ENCODE measurements at regions not wholly inside any gene's neighbourhood (a gene's known extent, or its start where the extent isn't known, plus 50 kb on each side); places are given as distances from the start of the nearest gene placed in this dataset.
"Not testable (repeated sequence)": the region's sequence is repeated elsewhere in the genome, so short reads cannot be mapped to it uniquely, and the experiment has no call there.

DNA sequence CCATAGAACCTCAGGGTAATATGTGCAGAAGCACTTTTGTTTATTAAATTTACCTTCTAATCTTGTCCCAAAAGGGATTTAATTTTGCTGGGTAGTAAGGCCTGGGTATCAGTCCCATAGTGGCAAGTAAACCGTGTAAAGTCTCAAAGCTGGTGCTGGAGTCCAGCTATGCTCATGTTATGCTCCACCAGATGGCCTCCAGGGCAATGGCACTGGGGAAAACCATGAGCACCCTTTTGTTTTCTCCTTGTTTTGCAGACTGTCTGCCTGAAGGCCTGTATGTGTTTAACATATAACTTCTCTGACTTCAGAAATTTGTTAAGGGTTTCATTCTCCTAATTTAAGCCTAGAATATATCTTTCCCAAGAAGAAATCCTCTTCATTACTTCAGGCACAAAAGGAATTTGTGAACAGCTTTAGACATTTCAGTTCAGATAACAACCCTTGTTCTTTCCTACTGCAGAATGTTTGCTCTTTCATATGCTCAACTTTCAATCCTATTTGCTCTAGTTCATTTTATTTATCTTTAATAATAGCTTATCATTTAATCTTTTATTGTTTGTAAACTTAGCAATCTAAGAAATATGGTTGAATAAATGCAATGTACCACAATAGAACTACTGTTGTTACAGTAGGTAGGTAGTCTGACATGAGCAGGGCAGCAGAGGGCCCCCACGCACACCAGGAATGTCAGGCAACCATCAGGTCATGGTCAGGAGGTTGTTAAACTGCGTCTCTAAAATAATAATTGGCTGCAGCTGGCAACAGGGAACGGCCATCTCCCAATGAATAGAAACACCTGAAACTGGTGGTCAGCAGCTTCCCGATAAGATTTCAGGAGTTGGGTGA is 162.8 kb downstream of the TENT5A start:
- TF ChIP-seq, protein P1, sequence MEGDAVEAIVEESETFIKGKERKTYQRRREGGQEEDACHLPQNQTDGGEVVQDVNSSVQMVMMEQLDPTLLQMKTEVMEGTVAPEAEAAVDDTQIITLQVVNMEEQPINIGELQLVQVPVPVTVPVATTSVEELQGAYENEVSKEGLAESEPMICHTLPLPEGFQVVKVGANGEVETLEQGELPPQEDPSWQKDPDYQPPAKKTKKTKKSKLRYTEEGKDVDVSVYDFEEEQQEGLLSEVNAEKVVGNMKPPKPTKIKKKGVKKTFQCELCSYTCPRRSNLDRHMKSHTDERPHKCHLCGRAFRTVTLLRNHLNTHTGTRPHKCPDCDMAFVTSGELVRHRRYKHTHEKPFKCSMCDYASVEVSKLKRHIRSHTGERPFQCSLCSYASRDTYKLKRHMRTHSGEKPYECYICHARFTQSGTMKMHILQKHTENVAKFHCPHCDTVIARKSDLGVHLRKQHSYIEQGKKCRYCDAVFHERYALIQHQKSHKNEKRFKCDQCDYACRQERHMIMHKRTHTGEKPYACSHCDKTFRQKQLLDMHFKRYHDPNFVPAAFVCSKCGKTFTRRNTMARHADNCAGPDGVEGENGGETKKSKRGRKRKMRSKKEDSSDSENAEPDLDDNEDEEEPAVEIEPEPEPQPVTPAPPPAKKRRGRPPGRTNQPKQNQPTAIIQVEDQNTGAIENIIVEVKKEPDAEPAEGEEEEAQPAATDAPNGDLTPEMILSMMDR (IDR thresholded peaks at IDR 0.05; ENCODE audit: borderline replicate concordance, extremely low read depth, insufficient read depth): no peak
- intact Hi-C loops (cut with DNase I): no loop called here
- Histone ChIP-seq H3K27me3 (ENCODE audit: control insufficient read depth, insufficient read depth, low read length) (no peaks in the 10 kb centered on the region), H3K9me3 (ENCODE audit: control insufficient read depth in 2 of 3, insufficient read depth in 1 of 3, low read length in 3 of 3) (no peaks in the 10 kb centered on the region), H3K4me1 (ENCODE audit: control insufficient read depth in 2 of 3, insufficient read depth in 2 of 3, low read depth in 1 of 3, low read length in 3 of 3) (no peaks in the 10 kb centered on the region), H3K4me3 (ENCODE audit: low read length in 3 of 3) (no peak overlapping the region), H3K9ac (ENCODE audit: low read length in 3 of 3) (no peak overlapping the region), H3K36me3 (ENCODE audit: control insufficient read depth in 2 of 3, insufficient read depth in 3 of 3, low read length in 3 of 3) (no peaks in the 10 kb centered on the region), H3K27ac (ENCODE audit: low read depth in 2 of 2, low read length in 2 of 2) (no peak overlapping the region)
- FAIRE-seq (no peak), DNase-seq (no peak)

DNA sequence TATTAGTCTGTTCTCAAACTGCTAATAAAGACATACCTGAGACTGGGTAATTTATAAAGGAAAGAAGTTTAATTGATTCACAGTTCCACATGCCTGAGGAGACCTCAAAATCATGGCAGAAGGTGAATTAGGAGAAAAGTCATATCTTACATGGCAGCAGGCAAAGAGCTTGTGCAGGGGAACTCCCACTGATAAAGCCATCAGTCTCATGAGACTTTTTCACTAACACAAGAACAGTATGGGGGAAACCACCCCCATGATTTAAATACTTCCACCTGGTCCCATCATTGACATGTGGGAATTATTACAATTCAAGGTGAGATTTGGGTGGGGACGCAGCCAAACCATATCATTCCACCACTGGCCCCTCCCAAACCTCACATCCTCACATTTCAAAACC is 166.8 kb downstream of the TENT5A start:
- DNase-seq; FAIRE-seq; H3K9me3 ChIP-seq (ENCODE audit: control insufficient read depth in 2 of 3, insufficient read depth in 1 of 3, low read length in 3 of 3); intact Hi-C loops (cut with DNase I); H3K4me3 ChIP-seq (ENCODE audit: low read length in 3 of 3); H3K27me3 ChIP-seq (ENCODE audit: control insufficient read depth, insufficient read depth, low read length); H3K4me1 ChIP-seq (ENCODE audit: control insufficient read depth in 2 of 3, insufficient read depth in 2 of 3, low read depth in 1 of 3, low read length in 3 of 3); H3K27ac ChIP-seq (ENCODE audit: low read depth in 2 of 2, low read length in 2 of 2); H3K36me3 ChIP-seq (ENCODE audit: control insufficient read depth in 2 of 3, insufficient read depth in 3 of 3, low read length in 3 of 3); H3K9ac ChIP-seq (ENCODE audit: low read length in 3 of 3): not testable (repeated sequence)

DNA sequence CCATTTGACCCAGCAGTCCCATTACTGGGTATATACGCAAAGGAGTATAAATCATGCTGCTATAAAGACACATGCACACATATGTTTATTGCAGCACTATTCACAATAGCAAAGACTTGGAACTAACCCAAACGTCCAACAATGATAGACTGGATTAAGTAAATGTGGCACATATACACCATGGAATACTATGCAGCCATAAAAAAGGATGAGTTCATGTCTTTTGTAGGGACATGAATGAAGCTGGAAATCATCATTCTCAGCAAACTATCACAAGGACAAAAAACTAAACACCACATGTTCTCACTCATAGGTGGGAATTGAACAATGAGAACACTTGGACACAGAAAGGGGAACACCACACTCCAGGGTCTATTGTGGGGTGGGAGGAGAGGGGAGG is 168.3 kb downstream of the TENT5A start:
- not testable (repeated sequence) for H3K36me3 ChIP-seq (ENCODE audit: control insufficient read depth in 2 of 3, insufficient read depth in 3 of 3, low read length in 3 of 3)

DNA sequence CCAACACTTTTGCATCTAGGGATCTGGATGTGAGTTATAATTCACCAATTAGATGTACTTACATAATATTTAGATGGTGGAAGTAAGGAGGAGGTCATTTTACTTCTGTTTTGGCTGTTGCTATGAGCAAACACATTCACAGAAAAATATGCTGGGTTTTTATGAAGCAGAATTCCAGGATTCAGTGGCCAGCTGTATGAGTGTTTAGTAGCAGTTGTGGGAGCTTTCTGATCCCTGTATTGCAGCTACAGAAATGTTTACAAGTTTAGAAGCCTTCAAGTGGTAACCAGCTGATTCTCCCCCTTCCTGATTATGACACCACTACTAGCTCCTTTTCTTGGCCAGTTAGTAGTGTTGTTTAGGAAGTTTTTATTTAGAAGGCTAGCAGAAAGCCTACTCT is 177.0 kb downstream of the TENT5A start:
- intact Hi-C loops (cut with DNase I): no loop called here
- TF ChIP-seq, protein P1 (IDR thresholded peaks at IDR 0.05; ENCODE audit: borderline replicate concordance, extremely low read depth, insufficient read depth): no peak
- no peaks in the 10 kb centered on the region for H3K9me3 ChIP-seq (ENCODE audit: control insufficient read depth in 2 of 3, insufficient read depth in 1 of 3, low read length in 3 of 3)
- no peak for FAIRE-seq
- no peak overlapping the region for H3K4me3 ChIP-seq (ENCODE audit: low read length in 3 of 3)
- no peak overlapping the region for H3K9ac ChIP-seq (ENCODE audit: low read length in 3 of 3)
- H3K4me1 ChIP-seq (ENCODE audit: control insufficient read depth in 2 of 3, insufficient read depth in 2 of 3, low read depth in 1 of 3, low read length in 3 of 3): no peaks in the 10 kb centered on the region
- H3K36me3 ChIP-seq (ENCODE audit: control insufficient read depth in 2 of 3, insufficient read depth in 3 of 3, low read length in 3 of 3): no peaks in the 10 kb centered on the region
- no peak overlapping the region for H3K27ac ChIP-seq (ENCODE audit: low read depth in 2 of 2, low read length in 2 of 2)
- H3K27me3 ChIP-seq (ENCODE audit: control insufficient read depth, insufficient read depth, low read length): no peaks in the 10 kb centered on the region
- DNase-seq: peak in 1 of 5 donors; percentile 23

More for the DNA sequence above, 168.3 kb downstream of the TENT5A start:
- H3K27me3 ChIP-seq (ENCODE audit: control insufficient read depth, insufficient read depth, low read length); H3K4me1 ChIP-seq (ENCODE audit: control insufficient read depth in 2 of 3, insufficient read depth in 2 of 3, low read depth in 1 of 3, low read length in 3 of 3); FAIRE-seq; intact Hi-C loops (cut with DNase I); DNase-seq; H3K27ac ChIP-seq (ENCODE audit: low read depth in 2 of 2, low read length in 2 of 2); H3K9me3 ChIP-seq (ENCODE audit: control insufficient read depth in 2 of 3, insufficient read depth in 1 of 3, low read length in 3 of 3); H3K4me3 ChIP-seq (ENCODE audit: low read length in 3 of 3); H3K9ac ChIP-seq (ENCODE audit: low read length in 3 of 3): not testable (repeated sequence)

Measured in kidney (tissue), 13 donors.